HG03095 (cell line): ENCODE measurements at regions not wholly inside any gene's neighbourhood (a gene's known extent, or its start where the extent isn't known, plus 50 kb on each side); places are given as distances from the start of the nearest gene placed in this dataset.
A peak's percentile ranks its signal among the peaks of the same experiment; 100 is the strongest.

Experiments
- ATAC-seq: cut with Tn5 transposase; IDR thresholded peaks from one replicate; pipeline ENCODE4 v1.9.1; 2021; ENCODE audit warnings: moderate library complexity; ENCODE audit not compliant: unreplicated experiment

GRCh38 chr9:99431103-99431502 lies 209.0 kb downstream of the SEC61B start:
- no peak for ATAC-seq

DNA sequence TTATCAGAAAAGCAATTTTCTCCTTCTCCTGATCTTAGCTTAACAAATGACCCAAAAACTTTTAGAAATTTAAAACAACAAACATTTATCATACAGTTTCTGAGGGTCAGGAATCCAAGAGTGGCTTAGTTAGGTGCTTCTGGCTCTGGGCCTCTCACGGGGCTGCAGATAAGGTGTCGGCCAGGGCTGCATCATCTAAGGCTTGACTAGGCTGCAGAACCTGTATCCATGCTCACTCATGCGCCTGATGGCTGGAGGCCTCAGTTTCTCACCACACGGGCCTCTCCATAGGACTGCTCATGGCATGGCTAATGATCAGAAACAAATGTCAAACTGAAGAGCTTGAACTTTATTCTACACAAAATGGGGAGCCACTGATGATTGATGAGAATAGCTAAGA lies 210.0 kb downstream of the SEC61B start:
- no peak for ATAC-seq

DNA sequence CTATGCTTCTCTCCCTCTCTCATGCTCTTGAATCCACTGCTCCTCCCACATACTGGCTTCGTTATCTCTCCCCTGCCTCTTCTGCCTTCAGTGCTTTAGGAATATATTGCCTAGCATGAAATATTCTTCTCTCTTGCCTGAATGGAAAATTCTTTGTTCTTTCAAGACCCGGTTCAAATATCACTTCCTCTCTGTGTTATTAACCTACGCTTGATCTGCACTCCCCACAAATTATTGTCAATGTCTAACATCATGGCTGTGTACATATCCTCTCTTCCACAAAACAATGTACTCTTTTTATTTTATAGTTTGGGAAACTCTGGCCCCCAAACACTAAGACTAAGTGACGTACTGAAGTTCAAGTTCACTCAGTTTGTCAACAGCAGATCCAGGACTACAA lies 211.0 kb downstream of the SEC61B start:
- ATAC-seq: no peak

DNA sequence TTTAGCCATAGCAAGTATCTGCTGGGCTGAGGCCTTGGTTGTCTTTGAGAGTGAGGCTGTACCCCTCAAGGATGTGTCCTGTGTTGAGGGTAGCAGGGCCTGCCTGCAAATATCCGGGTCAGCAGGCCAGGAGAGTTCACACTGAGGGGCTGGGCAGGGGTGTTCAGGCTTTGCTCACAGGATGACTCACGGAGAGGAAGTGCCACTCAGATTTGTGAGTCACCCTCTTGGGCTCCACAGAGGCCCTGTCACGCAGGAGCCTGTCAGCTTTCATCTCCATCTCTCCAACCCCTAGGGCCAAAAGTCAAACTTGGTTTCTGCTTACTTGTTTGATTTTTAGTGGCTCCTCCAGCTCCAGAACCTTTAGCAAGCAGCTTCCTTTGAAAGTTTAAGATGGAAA lies 211.5 kb downstream of the SEC61B start:
- ATAC-seq: peak; percentile 97

- no peak for ATAC-seq
Measured at GRCh38 chr9:99436616-99437015, 214.5 kb downstream of the SEC61B start.

DNA sequence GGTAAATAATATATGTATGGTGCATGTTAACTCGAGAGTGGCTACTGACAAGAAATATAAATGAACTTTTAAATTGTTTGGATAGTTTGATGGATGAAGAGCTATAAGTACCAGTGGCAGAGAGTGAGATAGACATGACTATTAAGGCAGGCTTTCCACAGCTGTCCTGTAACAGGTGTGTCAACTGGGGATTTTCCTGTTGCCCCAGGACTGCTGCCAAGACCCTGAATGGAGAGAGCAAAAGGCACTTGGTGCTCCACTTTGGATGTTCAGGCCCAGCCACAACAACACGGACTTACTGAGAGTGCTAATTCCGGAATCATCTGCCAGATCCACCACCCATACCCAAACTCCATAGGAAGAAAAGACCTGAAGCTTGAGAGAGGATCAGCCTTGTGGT lies 215.1 kb downstream of the SEC61B start:
- ATAC-seq: no peak

GRCh38 chr9:99438596-99438995 lies 216.5 kb downstream of the SEC61B start:
- no peak for ATAC-seq

- ATAC-seq: no peak
Measured at GRCh38 chr9:99441829-99442228, 219.7 kb downstream of the SEC61B start.

DNA sequence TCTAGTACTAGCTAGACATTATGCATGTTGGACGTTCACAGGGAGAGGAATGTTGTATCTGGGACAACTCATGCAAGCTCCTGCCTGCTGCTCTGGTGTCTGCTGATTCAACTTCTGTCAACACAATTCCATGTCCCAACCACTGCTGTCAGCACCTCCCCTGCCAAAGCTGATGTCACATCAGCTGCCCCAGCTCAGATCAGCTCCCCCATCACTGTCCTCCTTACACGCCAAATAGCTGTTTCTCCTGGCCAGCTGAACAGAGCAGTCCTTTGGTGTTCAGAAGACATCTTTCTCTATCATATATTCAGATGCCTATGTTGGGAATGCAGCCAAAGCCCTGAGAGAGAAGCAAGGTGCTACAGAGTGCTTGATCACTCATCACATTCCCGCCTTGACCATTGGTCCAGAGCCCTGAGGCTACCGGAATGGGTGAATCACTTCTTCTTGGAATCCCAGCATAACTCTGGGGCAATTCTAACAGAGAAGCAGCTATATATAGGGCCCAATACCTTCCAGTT lies 223.3 kb downstream of the SEC61B start:
- ATAC-seq: no peak

DNA sequence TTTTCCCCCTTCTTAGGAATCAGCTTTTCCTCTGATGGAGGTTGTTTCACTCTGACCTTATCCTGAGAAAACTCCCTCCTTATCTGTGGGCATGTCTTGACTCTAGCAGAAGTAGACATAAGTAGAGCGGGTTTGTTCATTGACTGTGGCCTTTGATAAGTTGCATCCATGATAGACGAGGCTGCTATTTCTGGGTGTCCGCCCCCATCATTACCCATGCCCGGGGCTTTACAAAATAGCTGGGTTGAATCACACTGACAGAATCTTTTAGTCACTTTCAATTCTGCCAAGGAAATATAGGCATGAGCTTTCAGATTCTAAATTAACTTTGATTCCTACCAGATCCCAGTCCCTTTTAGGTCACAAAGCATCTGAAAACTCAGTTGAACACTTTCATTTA lies 223.8 kb downstream of the SEC61B start:
- no peak for ATAC-seq

- no peak for ATAC-seq
Measured at GRCh38 chr9:99447951-99448350, 225.9 kb downstream of the SEC61B start.

DNA sequence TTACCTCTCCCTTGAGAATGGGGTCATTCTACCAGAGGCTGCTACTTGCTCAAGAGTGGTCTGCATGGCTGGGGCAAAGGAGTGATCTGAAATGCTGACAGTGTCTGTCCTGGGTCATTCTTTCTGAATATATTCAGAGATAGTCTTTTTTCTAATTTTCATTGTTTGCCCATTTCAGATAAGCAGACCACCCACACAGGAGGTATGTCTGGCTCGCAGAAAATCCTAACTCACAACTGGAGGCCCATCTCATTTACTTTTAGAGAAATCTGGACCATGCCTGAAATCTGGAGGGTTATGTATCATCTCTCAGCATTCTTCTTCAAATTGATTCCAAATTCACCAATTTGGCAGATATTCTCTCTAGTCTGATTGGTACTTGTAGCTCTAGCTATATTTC lies 227.6 kb downstream of the SEC61B start:
- ATAC-seq: no peak

GRCh38 chr9:99451112-99451606 lies 229.1 kb downstream of the SEC61B start:
- no peak for ATAC-seq

DNA sequence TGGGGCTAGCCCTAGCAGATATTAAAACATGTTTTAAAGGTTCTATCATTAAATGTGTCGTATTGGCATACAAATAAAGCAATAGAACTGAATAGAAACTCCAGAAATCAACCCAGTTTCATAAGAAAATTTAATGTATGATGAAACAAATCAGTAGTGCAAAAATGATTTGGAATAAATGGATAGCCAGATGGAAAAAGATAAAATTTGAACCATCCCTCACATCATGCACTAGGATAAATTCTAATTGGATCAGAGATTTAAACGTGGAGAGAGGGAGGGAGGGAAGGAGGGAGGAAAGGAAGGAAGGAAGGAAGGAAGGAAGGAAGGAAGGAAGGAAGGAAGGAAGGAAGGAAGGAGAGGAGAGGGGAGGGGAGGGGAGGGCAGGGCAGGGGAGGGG lies 235.3 kb downstream of the SEC61B start:
- no peak for ATAC-seq

GRCh38 chr9:99457981-99458380 lies 235.9 kb downstream of the SEC61B start:
- ATAC-seq: no peak

DNA sequence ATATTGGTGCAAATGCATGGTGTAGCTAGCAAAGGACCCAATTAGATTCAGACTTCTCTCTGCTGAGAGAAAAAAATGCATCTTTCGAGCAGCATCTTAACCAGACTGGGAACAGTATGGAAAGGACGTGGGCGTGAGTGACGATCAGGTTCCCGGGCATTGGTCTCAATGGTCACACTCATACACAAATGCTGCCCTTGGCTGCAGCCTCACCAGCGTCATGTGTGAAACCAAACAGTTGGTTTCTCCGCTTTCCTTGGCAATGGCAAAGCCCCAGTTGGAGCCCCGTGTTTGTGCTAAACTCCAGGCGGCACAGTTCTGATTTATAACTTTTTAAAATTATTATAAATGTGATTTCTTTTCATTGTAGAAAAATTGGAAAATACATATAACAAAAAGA lies 237.8 kb downstream of the SEC61B start:
- ATAC-seq: no peak

DNA sequence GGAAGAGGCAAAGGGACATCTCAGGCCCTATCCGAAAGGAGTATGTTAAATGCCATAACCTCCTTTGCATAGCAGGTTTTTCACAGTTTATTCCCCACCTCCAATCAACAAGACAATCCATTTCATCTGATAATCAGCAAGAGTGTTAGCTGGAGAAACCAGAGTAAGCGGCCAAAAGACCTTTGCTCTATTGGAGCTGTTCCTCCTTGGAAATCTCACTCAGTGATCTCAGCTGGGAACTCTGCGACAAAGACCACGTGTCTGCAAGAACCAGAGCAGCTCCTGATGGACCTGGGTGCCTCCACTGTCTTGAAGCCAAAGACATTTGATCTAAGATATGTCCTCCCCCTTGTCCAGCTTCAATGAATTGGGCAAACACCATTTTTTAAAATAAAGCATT lies 241.0 kb downstream of the SEC61B start:
- no peak for ATAC-seq

DNA sequence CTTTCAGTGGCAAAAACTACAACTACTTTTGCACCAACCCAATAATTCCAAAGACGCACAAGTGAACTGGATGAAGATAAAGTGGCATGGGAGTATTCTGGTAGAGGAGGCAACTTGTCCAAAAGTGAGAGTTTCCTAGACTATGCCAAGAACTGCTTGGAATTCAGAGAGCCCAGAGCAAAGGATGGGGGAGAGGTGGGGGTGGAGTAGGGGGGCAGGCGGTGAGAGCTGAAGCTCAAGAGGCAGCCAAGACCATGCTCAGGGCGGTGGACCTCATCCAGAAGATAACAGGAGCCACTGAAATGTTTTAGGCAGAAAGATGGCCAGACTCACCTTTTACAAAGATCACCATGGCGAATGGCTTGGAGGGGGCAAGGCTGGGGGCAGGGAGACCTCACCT lies 242.5 kb downstream of the SEC61B start:
- ATAC-seq: no peak

GRCh38 chr9:99465231-99465907 lies 243.3 kb downstream of the SEC61B start:
- ATAC-seq: no peak

DNA sequence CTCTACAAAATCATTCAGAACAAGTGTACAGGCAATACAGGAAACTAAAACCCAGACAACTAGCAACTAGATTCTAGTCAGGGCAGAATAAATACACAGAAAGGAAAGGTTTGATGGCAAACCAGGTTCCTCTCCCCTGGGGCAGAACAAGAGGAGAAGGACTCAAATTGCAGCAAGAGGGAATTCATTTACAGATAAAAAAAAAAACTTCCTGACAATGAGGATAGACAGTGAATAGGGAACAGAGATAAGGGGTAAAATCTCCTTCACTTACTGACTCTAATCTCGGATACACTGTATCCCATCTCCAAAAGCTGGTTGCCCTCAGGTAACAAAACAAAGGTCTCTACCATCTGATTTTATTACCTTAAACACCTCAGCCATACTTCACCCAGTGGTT lies 244.0 kb downstream of the SEC61B start:
- no peak for ATAC-seq

GRCh38 chr9:99466781-99467180 lies 244.7 kb downstream of the SEC61B start:
- no peak for ATAC-seq

- ATAC-seq: no peak
Measured at GRCh38 chr9:99471033-99471432, 249.0 kb downstream of the SEC61B start.
